Umbilical cord (tissue), 1 donor: ENCODE measurements at regions not wholly inside any gene's neighbourhood (a gene's known extent, or its start where the extent isn't known, plus 50 kb on each side); places are given as distances from the start of the nearest gene placed in this dataset.

Source experiments
- DNase-seq: peaks from one replicate; pipeline ENCODE4 v3.0.0-alpha.2; 2015; ENCODE audit warnings: low spot score

DNA sequence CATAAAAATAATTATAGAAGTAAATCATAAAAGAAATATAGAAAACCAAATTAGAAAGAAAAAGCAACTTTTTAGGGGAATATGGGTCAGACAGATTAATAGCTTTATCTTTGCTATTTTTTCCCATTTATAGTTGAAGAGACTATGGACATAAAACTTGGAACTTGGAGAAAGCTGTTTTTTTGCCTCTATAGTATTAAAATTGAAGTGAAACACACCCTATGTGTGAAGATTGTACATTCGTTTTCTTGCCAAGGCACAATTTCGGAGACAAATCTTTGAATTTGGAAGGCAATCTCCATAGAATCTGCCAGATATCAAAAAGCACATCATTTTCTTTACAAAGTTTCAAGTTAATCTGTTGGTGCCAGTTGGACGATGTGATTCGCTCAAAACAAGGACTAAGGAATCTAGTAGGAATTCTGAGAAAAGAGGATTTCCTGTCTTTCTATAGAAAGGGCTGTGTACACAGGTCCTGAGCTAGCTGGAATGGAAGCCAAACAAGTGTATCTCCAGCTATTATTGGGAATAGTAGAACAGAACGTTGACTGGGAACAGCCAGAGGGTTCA, 156.3 kb downstream of the SLC7A11 start:
- no peak for DNase-seq

DNA sequence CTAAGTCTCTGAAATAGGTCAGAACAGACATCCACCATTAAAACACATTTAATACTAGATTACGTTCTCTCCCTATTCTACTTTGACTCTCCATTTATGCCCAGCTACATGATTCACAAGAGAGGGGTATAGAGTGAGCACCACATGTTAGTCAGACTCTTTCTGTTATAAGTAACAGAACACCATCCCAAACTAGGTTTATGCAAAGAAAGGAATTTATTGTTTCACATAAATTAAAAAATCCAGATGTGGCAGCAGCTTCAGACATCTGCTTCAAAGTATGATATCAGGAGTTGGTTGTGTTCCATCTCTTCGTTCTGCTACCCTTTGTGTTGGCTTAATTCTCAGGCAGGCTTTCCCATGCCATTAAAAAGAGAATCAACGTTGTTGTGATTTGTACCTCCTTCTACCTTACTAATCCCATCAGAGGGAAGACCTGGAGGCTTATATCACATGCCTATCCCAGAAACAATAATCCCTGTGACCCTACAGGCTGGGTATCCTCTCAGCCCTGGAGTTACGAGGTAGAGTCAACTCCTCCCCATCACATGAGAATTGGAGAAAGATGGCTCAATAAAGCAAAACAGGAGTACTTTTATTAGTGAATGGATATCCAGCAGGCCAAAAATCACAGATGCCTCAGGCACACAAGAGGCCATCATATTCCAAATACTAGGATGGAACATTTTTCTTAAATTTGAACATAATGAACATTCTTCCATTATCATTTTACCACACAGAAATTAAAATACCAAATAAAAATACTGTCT, 163.2 kb downstream of the SLC7A11 start:
- DNase-seq, result peak; percentile 40

DNA sequence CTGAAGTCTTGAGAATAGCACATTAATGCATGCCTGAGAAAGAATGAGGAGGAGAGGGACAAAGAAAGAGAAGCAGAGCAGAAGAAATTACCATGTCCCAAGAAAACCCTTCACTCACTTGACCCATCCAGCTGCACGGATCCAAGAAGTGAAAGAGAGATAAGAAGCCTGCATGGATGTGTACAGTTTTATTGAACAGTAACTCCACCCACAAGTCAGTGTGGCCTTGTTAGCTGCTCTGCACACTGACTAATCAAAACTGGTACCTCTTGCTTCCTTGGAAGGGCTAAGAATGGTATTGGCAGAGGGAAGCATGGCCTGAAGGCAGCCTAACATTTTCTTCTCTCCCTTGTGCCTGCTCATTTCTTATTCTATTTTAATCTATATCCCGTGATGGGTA, 163.9 kb downstream of the SLC7A11 start:
- no peak for DNase-seq

DNA sequence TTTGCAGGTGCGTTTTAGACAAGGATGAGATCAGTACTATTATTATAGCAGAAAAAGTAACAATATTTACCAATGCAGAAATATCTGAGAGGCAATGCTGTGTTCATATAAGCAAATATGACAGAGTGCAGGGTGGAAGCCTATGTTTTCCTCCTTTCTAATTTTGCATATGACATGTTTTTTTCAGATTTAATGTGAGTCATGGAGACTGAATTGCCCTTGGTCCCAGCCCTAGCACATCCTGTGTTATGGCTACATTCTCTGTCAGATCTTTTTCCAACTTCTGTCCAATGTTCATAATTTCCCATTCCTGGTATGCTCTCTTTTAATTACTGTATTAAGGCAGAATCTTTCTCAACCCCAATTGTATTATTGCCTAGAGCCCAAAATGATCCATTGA, 165.6 kb downstream of the SLC7A11 start:
- no peak for DNase-seq

DNA sequence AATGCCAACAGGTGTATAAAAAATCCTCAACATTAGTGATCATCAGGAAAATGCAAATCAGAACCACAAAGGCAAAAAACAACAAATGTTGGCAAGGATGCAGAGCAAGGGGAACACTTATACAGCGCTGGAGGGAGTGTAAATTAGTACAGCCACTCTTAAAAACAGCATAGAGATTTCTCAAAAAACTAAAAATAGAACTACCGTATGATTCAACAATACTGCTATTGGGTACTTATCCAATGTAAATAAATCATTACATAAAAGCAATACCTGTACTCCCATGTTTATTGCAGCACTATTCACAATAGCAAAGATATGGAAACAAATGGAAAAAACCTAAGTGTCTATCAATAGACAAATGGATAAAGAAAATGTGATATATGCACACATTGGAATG, 171.3 kb downstream of the SLC7A11 start:
- no peak for DNase-seq

DNA sequence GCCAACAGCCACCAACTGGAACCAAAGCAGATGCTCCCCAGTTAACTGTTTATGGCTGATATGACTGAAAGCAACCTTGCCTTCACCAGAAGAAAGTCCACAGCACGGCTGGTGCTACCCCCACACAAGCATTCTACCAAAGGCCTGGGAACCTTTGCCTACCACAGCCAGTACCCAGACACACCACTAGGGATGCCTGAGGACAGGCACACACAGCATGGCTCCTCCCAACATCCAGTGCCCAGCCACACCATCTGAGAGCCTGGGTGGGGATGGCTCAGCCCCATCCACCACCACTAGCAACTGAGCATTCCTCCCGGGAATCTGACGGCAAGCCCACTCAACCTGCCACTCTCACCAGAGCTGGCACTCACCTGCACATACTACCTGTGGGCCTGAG, 178.6 kb downstream of the SLC7A11 start:
- DNase-seq, result no peak

DNA sequence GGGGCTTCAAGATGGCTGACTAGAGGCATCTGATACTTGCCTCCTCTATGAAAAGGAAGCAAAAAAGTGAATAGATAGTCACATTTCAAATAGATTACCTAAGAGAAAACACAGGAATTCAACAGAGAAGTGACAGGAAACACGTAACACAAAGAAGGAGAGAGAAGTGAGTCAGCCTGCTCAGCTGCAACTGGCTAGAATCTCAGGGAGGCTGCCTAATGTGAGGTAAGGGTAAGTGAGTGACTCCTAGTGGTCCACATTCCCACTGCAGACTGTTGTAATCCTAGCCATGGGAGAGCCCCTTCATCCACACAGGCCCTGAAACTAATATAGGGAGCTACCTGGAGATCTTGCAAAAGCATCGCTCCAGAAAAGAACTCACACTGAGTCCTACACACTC, 179.2 kb downstream of the SLC7A11 start:
- no peak for DNase-seq

DNA sequence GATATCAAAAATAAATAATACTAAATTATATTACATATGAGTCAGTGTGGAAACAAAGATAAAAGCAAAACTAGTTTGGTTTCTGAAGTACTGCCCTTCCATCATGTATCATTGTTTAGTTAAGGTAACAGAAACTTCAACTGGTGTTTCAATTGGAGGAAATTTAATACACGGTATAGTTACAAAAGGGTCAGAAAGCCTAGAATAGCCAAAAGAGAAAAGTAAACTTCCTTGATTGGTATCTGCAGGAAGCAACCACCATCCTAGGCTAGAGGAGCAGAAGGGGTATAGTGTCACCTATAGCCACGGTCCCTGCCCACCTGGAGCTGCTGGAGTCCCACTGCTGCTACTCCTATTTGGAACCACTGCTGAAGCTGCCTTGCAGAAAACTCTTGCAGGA, 185.6 kb downstream of the SLC7A11 start:
- no peak for DNase-seq

DNA sequence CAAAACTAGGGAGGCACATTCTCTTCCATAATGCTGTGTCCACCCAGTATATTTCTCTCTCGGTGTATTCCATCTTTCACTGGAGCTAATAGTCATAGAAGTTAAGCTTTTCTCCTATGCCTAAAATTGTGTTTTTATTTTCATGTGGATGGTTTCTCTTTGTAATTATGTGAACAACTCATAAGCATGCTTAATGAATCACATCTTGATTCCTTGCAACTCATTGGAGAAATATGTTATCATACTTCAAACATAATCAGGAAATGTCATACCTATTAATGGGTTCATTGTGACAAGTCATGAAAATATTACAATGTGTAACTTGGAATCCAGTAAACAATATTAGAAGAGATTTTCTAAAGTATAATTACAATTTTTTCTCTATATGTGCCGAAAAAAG, 186.3 kb downstream of the SLC7A11 start:
- DNase-seq, result no peak

DNA sequence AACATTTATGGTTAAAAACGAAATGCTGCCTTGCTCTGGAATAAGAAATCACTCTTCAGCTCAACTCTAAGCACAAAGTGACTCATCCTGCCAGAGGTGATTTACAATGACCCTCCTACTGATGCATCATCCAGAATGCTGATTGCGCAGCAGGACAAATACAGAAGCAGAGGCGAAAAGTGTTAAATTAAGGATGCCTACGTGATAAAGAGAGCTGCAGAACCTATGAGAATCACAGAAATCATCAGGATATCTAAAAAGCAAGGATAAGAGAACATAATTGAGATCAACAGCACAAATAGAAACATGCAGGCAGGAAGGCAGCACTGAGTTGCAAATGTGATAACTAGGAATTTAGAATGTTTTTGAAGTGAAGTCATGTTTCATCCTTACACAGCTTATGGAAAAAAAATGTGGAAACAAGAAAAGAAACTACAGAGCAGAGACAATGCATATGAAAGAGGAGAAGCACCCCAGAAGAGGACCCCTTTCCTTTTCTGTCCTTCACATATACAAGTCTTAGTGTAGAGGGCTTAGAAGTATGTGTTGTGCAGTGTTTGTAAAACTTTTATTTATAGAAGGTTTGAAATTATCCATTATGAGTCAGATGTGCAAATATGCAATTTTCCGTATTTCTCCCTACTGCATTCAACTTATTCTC, 188.4 kb downstream of the SLC7A11 start:
- DNase-seq, result peak; percentile 97

DNA sequence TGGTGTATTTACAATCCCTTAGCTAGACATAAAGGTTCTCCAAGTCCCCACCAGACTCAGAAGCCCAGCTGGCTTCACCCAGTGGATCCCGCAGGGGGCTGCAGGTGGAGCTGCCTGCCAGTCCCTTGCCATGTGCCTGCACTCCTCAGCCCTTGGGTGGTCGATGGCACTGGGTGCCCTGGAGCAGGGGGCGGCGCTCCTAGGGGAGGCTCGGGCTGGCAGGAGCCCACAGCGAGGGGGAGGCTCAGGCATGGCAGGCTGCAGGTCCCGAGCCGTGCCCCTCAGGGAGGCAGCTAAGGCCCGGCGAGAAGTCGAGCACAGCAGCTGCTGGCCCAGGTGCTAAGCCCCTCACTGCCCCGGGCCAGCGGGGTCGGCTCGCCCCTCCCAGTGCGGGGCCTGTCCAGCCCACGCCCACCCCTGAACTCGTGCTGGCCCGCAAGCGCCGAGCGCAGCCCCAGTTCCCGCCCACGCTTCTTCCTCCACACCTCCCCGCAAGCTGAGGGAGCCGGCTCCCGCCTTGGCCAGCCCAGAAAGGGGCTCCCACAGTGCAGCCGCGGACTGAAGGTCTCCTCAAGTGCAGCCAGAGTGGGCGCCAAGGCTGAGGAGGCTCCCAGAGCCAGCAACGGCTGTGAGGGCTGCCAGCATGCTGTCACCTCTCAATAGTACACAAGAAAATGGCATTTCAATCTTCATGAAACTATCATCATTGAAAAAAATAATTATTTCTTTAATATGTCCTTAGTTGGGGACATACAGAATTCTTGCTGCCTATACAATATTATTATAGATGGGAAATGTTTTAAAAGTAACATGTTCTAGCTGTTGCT, 189.1 kb downstream of the SLC7A11 start:
- no peak for DNase-seq

DNA sequence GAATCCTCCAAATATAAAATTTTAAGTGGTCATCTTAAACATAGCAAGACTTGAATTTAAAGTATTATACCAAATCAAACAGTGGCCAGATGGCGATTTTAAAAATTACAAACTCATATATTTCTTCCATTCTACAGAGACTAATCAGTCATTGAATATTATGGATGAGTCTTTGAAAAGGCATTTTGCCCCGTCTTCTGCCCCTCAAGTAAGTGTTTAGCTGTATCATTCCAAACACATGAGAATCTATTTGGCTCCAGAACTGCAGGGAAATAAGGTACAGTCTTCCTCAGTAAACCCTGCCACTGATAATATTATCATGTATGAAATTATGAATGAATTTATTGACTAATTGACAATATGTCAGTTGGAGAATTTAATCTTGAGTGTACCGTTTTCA, 191.0 kb downstream of the SLC7A11 start:
- no peak for DNase-seq

DNA sequence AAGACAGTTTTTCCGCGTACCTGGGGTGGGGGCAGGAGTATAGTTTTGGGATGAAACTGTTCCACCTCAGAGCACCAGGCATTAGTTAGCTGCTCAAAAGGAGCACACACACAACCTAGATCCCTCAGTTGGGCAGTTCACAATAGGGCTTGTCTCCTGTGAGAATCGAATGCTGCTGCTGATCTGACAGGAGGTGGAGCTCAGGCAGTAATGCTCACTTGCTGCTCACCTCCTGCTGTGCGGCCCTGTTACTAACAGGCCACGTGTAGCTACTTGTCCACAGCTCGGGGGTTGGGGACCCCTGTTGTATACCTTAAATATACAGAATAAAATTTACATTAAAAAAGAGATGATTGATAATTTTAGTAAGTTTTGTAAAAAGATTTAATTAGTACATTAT, 191.5 kb downstream of the SLC7A11 start:
- DNase-seq, result no peak

DNA sequence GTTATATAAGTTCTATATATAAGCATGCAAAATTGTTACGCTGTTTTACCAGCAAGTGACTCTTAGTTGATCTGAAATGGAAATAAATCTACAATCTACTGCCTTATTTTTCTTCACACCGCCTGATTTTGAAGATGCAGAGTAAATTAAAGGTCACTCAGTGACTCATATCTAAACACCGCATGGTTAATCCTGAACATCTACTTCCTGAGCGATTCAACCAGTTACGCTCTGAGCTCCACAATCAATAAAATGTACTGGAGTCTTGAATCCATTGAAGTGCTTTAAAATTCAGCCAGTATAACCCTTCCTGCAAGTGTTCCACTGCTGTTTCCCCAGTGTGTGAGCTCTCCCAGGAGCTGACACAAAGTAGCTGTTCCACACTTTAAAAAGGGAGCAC, 192.8 kb downstream of the SLC7A11 start:
- peak; percentile 38 for DNase-seq

DNA sequence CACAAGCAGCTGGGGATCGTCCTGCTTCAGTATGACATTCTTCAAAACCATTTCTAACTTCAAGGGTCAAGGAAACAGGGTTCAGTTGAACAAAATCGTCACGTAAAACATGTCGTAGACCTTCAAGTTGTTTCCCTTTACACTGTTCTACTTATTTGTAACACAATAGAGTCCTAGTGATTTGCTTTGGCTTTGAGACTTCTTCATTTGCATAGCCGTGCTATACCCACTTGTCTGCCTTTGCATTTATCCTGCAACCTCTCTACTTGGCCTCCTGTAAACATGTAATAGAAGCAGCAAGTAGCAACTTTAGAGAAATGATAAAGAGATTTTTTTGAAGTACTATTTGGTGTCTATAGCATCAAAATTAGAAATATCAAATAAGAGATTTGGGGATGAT, 194.9 kb downstream of the SLC7A11 start:
- DNase-seq, result no peak

DNA sequence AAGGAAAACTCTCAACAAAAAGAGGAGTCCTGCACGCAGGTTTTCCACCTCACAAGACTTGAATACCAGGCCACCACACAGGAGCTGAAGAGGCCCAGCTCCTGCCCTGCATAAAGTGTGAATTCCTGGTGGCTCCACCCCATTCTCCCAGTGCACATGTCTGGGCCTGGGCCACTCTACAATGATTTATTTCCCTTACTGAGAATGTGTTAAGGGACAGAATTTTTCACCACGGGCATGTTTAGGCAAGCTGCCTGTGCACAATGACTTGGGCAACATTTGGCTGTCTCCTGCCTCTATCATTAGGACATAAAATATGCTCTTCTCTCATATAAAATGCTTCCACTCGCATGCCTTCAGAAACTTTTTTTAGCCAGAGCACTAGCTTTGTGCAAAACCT, 197.1 kb downstream of the SLC7A11 start:
- peak; percentile 34 for DNase-seq

DNA sequence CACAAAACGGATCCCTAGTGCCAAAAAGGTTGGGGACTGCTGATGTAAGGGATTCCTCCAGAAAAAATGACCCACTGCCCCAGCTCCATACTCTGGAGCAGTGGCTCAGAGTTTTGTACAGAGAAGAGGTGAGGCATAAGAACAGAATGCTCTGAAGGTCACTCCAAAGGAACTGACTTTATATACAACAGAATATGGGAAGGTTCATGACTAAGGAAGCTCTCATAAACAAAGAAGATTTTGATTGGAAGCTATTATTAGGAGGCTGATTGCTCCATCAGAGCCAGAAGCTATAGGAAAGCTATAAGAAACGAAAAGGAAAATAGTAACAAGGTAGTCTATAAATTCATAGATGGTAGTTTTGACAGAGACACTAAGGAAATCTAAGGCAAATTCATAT, 203.1 kb downstream of the SLC7A11 start:
- no peak for DNase-seq

DNA sequence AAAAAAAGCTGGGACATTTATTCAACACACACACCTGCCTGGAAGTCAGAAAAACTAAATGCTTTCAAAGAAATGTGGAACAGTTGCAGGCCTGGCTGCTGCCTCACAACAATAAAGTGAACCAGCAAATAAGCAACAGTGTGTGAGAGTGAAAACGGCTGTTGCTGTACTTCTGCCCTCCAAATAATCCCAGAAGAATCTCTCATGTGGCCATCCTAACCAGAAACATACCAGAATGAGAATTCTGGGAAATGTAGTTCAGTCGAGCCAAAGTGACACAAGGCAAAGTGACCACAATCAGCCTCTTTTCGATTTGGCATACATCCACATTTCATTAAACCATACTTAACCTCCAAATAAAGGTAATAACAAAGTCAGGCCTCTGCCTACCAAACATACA, 204.5 kb downstream of the SLC7A11 start:
- peak; percentile 82 for DNase-seq

DNA sequence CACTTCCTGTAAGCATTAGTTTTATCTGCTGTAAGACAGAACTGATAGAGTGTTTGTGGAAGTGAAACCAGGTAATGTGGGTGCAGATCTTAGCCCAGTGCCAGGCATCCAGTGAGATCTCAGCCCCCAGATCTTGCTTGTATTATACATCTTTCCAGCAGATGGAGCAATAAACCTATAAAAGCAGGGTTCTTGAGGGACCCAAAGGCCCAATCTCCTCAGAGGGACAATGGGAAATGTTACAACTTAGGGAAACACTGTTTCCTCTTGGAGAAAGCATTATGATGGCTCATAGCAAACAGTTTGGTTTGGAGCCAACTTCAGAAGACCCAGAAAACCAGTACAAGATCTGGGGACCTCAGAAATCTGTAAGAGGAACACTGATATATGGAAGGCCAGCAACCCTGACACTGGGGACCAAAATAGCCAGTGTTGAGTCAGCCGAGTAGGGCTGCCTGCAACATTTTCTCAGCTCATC, 206.3 kb downstream of the SLC7A11 start:
- peak; percentile 81 for DNase-seq

DNA sequence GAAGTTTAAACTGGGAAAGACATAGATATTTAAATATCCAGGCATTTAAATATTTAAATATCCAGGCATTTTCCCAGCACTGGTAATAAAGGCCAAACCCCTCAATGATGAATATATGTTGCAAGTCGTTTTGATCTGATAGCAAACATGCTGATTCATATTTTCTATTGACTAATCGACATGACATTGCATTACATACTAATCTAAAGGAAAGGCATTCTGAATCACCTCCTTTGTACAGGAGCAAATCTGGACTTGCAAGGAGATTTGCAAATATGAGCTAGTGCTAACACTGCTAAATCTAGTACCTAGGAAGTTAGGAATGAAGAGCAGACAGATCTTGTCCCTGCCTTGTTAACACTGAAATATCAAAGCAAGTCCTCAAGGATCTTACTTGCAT, 207.3 kb downstream of the SLC7A11 start:
- peak; percentile 55 for DNase-seq

DNA sequence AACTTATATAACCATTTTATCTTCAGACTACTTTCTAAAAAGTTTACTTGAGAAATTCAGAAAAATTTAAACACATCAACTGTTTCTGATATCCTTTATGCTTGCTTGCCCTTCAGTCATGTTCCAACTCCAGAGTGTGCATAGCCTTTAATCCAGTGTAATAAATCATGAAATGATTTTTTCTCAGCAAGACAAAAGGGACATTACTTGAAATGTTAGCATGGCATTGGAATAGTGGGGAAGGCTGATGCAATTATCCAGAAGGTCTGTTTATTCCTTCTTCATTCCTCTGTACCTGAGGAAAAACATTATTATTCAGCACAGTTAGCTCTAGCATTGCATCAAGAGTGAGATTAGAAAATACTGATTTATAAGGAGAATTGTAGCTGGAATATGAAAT, 209.9 kb downstream of the SLC7A11 start:
- DNase-seq, result no peak

DNA sequence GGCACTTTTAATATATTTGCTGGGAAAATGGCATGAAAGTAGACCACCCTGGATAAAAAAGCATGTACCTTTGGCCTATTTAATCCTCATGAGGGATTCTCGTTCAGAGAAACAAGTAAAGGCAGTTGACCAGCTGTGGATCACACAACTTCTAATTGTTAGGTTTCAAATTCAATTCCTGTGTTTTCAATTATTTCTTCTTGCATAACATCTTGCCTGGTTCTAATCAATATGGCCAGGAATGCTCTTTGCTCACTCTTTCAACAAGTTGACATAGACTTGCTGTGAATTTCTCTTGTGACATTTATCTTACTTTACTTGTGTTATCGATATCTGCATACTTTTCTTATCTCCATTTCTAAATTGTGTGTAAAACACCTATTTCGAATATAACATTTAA, 211.8 kb downstream of the SLC7A11 start:
- DNase-seq, result no peak
